ENCODE measurements at regions not wholly inside any gene's neighbourhood (a gene's known extent, or its start where the extent isn't known, plus 50 kb on each side); places are given as distances from the start of the nearest gene placed in this dataset.

DNA sequence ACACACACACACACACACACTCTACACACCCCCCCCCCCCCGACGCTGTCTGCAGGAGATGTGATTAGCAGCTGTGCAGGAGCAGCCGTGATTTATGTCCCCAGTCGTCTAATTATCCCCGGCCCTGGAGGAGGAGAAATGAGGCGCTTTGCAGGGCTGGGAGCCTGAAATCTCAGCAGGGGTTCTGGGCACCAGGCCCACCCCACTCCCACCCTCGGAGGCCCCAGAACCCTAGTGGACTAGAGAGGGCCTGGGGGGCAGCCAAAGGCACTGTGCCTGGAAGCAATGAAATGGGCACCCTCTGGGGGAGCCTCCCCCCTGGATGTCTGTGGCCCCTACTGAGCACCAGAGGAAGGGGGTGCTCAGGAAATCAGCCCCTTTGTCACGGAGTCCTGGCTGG is 134.2 kb upstream of the CIBAR2 start:
- TF ChIP-seq, protein P1, sequence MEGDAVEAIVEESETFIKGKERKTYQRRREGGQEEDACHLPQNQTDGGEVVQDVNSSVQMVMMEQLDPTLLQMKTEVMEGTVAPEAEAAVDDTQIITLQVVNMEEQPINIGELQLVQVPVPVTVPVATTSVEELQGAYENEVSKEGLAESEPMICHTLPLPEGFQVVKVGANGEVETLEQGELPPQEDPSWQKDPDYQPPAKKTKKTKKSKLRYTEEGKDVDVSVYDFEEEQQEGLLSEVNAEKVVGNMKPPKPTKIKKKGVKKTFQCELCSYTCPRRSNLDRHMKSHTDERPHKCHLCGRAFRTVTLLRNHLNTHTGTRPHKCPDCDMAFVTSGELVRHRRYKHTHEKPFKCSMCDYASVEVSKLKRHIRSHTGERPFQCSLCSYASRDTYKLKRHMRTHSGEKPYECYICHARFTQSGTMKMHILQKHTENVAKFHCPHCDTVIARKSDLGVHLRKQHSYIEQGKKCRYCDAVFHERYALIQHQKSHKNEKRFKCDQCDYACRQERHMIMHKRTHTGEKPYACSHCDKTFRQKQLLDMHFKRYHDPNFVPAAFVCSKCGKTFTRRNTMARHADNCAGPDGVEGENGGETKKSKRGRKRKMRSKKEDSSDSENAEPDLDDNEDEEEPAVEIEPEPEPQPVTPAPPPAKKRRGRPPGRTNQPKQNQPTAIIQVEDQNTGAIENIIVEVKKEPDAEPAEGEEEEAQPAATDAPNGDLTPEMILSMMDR (IDR thresholded peaks at IDR 0.05; ENCODE audit: low read depth, low read length) = no peak
- no peak for TF ChIP-seq EZH2phosphoT487 (IDR thresholded peaks at IDR 0.05; ENCODE audit: low read depth)
